CD14-positive monocyte (primary cell): ENCODE measurements at regions not wholly inside any gene's neighbourhood (a gene's known extent, or its start where the extent isn't known, plus 50 kb on each side); places are given as distances from the start of the nearest gene placed in this dataset.

Experiments used
- DNase-seq, 3 donors: peaks; one replicate each; pipeline ENCODE4 v3.0.0-alpha.2; 2011 to 2022
- H2AFZ ChIP-seq: 2 replicates; pipeline ENCODE4 v1.6.0; 2012; ENCODE audit warnings: mild to moderate bottlenecking, low read depth, low read length, inconsistent platforms; ENCODE audit not compliant: insufficient read depth, poor library complexity, severe bottlenecking
- H3K27ac ChIP-seq, 2 donors: 1 replicate in 1 of 2; 2 replicates in 1 of 2; pipeline ENCODE4 v1.5.1; 2012 to 2013; ENCODE audit warnings: low read length in 2 of 2, control low read depth in 1 of 2, inconsistent platforms in 1 of 2, low read depth in 1 of 2, mild to moderate bottlenecking in 1 of 2
- H3K27me3 ChIP-seq, 2 donors: one replicate each; pipeline versions ENCODE4 v1.6.0 to v1.6.1; 2011 to 2013; ENCODE audit warnings: low read length in 2 of 2; ENCODE audit not compliant: control insufficient read depth in 2 of 2, insufficient read depth in 2 of 2
- H3K36me3 ChIP-seq, 2 donors: replicated peaks in 1 of 2; 1 replicate in 1 of 2; 2 replicates in 1 of 2; pipeline versions ENCODE4 v1.5.1 to v1.6.1; 2012 to 2013; ENCODE audit warnings: low read length in 2 of 2, control low read depth in 1 of 2, inconsistent platforms in 1 of 2, mild to moderate bottlenecking in 1 of 2; ENCODE audit not compliant: insufficient read depth in 2 of 2, control insufficient read depth in 1 of 2
- H3K4me1 ChIP-seq, 2 donors: 1 replicate in 1 of 2; 2 replicates in 1 of 2; pipeline versions ENCODE4 v1.5.1 to v1.6.1; 2012 to 2013; ENCODE audit warnings: low read length in 2 of 2, control low read depth in 1 of 2, inconsistent platforms in 1 of 2, mild to moderate bottlenecking in 1 of 2, moderate library complexity in 1 of 2; ENCODE audit not compliant: insufficient read depth in 2 of 2, control insufficient read depth in 1 of 2
- H3K4me2 ChIP-seq: replicated peaks from 2 replicates; pipeline ENCODE3; 2012; ENCODE audit warnings: low read length, moderate library complexity, mild to moderate bottlenecking; ENCODE audit not compliant: poor library complexity, severe bottlenecking; ENCODE audit errors: extremely low read depth
- H3K4me3 ChIP-seq, 3 experiments: fragments of 200-600 bp in 1 of 3; sonication (generic) in 1 of 3; replicated peaks in 1 of 3; 1 replicate in 2 of 3; 2 replicates in 1 of 3; pipeline ENCODE4 v1.5.1; 2011 to 2013; ENCODE audit warnings: low read length in 3 of 3, mild to moderate bottlenecking in 3 of 3, control low read depth in 2 of 3, low read depth in 2 of 3, inconsistent platforms in 1 of 3, moderate library complexity in 1 of 3
- H3K79me2 ChIP-seq: 2 replicates; pipeline ENCODE4 v1.6.0; 2012; ENCODE audit warnings: mild to moderate bottlenecking, control low read depth, inconsistent platforms, low read length, moderate library complexity; ENCODE audit not compliant: insufficient read depth
- H3K9ac ChIP-seq: 2 replicates; pipeline ENCODE4 v1.6.0; 2017; ENCODE audit warnings: low read length, mild to moderate bottlenecking; ENCODE audit not compliant: insufficient read depth, poor library complexity, severe bottlenecking
- H3K9me3 ChIP-seq, 2 donors: replicated peaks in 1 of 2; 1 replicate in 1 of 2; 2 replicates in 1 of 2; pipeline versions ENCODE4 v1.5.1 to v1.6.1; 2012 to 2013; ENCODE audit warnings: low read length in 2 of 2, control low read depth in 1 of 2; ENCODE audit not compliant: control insufficient read depth in 1 of 2, insufficient read depth in 1 of 2
- H4K20me1 ChIP-seq: 2 replicates; pipeline ENCODE4 v1.6.0; 2012; ENCODE audit warnings: mild to moderate bottlenecking, low read length, control low read depth, moderate library complexity; ENCODE audit not compliant: insufficient read depth
- H3K27ac Mint-ChIP-seq, 7 donors: one replicate each; pipeline ENCODE4 v1.8.0; 2020; ENCODE audit warnings: mild to moderate bottlenecking in 7 of 7, mixed read lengths in 7 of 7, moderate library complexity in 6 of 7, inconsistent platforms in 2 of 7
- H3K27me3 Mint-ChIP-seq, 3 donors: one replicate each; pipeline ENCODE4 v1.8.0; 2021 to 2022; ENCODE audit warnings: low read depth in 3 of 3, mild to moderate bottlenecking in 3 of 3, mixed read lengths in 3 of 3, moderate library complexity in 3 of 3, inconsistent platforms in 1 of 3
- H3K36me3 Mint-ChIP-seq, 2 donors: one replicate each; pipeline ENCODE4 v1.8.0; 2020; ENCODE audit warnings: mixed read lengths in 2 of 2, inconsistent platforms in 1 of 2, mild to moderate bottlenecking in 1 of 2
- H3K4me1 Mint-ChIP-seq: one replicate; pipeline ENCODE4 v1.8.0; 2020; ENCODE audit warnings: mild to moderate bottlenecking, mixed read lengths
- H3K4me3 Mint-ChIP-seq, 2 donors: one replicate each; pipeline ENCODE4 v1.8.0; 2020; ENCODE audit warnings: mild to moderate bottlenecking in 2 of 2, mixed read lengths in 2 of 2, moderate library complexity in 1 of 2
- H3K9me3 Mint-ChIP-seq, 7 donors: one replicate each; pipeline ENCODE4 v1.8.0; 2020 to 2022; ENCODE audit warnings: mixed read lengths in 7 of 7, mild to moderate bottlenecking in 6 of 7, moderate library complexity in 6 of 7, inconsistent platforms in 2 of 7
- WGBS: methylation state at CpG from one replicate; pipeline ENCODE4 v1.1.5; 2013; ENCODE audit warnings: missing lambda C conversion rate; ENCODE audit not compliant: insufficient coverage; 5-methylcytosine and 5-hydroxymethylcytosine counted together
- intact Hi-C, 2 donors: fragments of 100-400 bp; cut with micrococcal nuclease; formaldehyde crosslinking; loops; one replicate each; pipeline versions ENCODE4 v1.15.0 to v1.15.1; 2023
- TF ChIP-seq, protein P1 (sequence below): fragments of 200-600 bp; IDR thresholded peaks from one replicate; pipeline ENCODE4 v1.8.0; 2022; ENCODE audit warnings: antibody characterized with exemption, mild to moderate bottlenecking

DNA sequence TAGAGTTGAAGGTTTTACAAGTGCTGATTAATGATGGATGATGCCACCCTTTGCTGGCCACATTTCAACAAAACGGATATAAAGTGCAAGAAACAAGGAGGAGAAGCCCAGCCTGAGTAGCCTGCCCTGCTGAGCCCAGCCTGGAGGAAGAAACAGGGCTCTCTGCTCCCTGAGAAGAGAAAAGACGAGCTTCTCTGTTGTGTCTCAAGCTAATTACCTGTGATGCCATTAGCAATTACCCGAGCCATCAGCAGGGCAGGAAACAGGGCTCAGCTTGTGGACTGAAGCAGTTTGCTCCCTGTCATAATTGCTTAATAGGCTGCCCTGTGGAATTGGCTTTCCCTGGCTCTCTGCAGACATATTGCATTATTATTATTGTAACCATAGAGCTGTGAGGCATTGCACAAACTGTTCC lies 709.3 kb upstream of the AUTS2 start:
- Mint-ChIP-seq H3K36me3 (no peaks in the 10 kb centered on the region), H3K27ac (peak overlapping the region in 1 of 7 donors; percentile 7), H3K27me3 (peaks cover 0 to 2% (median 0%) of the 10 kb centered on the region in 3 donors), H3K9me3 (peaks cover 1 to 19% (median 9%) of the 10 kb centered on the region in 7 donors), H3K4me3 (no peak overlapping the region), H3K4me1 (no peaks in the 10 kb centered on the region)
- Histone ChIP-seq H3K4me2 (no peak overlapping the region), H3K79me2 (no peaks in the 10 kb centered on the region), H3K27me3 (no peaks in the 10 kb centered on the region), H3K36me3 (no peaks in the 10 kb centered on the region), H4K20me1 (no peaks in the 10 kb centered on the region), H2AFZ (no peak overlapping the region), H3K4me3 (no peak overlapping the region), H3K4me1 (no peaks in the 10 kb centered on the region), H3K27ac (no peak overlapping the region), H3K9me3 (peaks cover 0 to 13% of the 10 kb centered on the region in 2 donors), H3K9ac (no peak overlapping the region)
- intact Hi-C loops: no loop called here
- TF ChIP-seq, protein P1, sequence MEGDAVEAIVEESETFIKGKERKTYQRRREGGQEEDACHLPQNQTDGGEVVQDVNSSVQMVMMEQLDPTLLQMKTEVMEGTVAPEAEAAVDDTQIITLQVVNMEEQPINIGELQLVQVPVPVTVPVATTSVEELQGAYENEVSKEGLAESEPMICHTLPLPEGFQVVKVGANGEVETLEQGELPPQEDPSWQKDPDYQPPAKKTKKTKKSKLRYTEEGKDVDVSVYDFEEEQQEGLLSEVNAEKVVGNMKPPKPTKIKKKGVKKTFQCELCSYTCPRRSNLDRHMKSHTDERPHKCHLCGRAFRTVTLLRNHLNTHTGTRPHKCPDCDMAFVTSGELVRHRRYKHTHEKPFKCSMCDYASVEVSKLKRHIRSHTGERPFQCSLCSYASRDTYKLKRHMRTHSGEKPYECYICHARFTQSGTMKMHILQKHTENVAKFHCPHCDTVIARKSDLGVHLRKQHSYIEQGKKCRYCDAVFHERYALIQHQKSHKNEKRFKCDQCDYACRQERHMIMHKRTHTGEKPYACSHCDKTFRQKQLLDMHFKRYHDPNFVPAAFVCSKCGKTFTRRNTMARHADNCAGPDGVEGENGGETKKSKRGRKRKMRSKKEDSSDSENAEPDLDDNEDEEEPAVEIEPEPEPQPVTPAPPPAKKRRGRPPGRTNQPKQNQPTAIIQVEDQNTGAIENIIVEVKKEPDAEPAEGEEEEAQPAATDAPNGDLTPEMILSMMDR: no peak
- WGBS: 38% methylated on average over 3 of the region's 3 CpGs
- no peak for DNase-seq

DNA sequence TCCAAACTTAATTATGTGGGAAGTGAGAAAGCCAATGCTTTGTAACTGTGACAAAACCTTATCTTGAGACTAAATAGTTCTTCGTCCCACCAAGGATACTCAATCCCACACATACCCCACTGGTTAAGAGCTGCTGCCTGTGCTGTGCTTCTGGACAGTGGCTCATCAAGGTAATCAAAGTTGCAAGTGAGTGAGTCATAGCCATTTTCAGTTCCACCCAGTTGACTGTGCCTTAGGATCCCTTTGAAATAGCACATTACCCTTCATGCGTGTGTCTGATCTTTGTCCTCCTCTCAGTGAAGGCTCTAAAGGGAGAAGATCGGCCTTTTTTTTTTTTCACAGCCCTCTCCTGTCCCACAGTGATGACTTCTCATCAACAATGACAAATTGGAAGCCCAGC lies 706.0 kb upstream of the AUTS2 start:
- Histone ChIP-seq H3K79me2 (no peaks in the 10 kb centered on the region), H3K4me1 (no peaks in the 10 kb centered on the region), H3K9ac (no peak overlapping the region), H4K20me1 (no peaks in the 10 kb centered on the region), H2AFZ (no peak overlapping the region), H3K4me2 (no peak overlapping the region), H3K27ac (no peak overlapping the region), H3K4me3 (no peak overlapping the region), H3K36me3 (no peaks in the 10 kb centered on the region), H3K27me3 (no peaks in the 10 kb centered on the region), H3K9me3 (peaks cover 0 to 11% of the 10 kb centered on the region in 2 donors)
- H3K4me3 Mint-ChIP-seq: no peak overlapping the region
- no peak overlapping the region for H3K27ac Mint-ChIP-seq
- H3K9me3 Mint-ChIP-seq: peaks cover 1 to 36% (median 8%) of the 10 kb centered on the region in 7 donors
- intact Hi-C loops: no loop called here
- H3K27me3 Mint-ChIP-seq: peaks cover 0 to 2% (median 0%) of the 10 kb centered on the region in 3 donors
- 83% methylated on average over 1 of the region's 3 CpGs for WGBS
- no peaks in the 10 kb centered on the region for H3K36me3 Mint-ChIP-seq
- H3K4me1 Mint-ChIP-seq: no peaks in the 10 kb centered on the region
- TF ChIP-seq, protein P1: no peak
- no peak for DNase-seq
